GM13977 (cell line): ENCODE measurements at regions not wholly inside any gene's neighbourhood (a gene's known extent, or its start where the extent isn't known, plus 50 kb on each side); places are given as distances from the start of the nearest gene placed in this dataset.

Source experiments
- DNase-seq: peaks from one replicate; pipeline ENCODE4 v3.0.0; 2012; ENCODE audit warnings: low spot score
- in situ Hi-C: fragments of 300-500 bp; cut with MboI; formaldehyde crosslinking; loops from one replicate; pipeline ENCODE4 v1.12.0; 2022; ENCODE audit warnings: low sequenced_read_pairs, low pct_unique_long_range_greater_than_20kb, mixed read lengths, inconsistent platforms; ENCODE audit not compliant: unreplicated experiment
- TF ChIP-seq, protein P1 (sequence below): IDR thresholded peaks from 2 replicates; pipeline ENCODE4 v1.5.1; 2012; ENCODE audit warnings: mild to moderate bottlenecking, control low read depth; ENCODE audit not compliant: insufficient read depth; ENCODE audit errors: extremely low read depth, missing control alignments

GRCh38 chr15:91562698-91563097, 290.8 kb upstream of the SLCO3A1 start:
- in situ Hi-C loops: no loop called here
- no peak for DNase-seq
- TF ChIP-seq, protein P1, sequence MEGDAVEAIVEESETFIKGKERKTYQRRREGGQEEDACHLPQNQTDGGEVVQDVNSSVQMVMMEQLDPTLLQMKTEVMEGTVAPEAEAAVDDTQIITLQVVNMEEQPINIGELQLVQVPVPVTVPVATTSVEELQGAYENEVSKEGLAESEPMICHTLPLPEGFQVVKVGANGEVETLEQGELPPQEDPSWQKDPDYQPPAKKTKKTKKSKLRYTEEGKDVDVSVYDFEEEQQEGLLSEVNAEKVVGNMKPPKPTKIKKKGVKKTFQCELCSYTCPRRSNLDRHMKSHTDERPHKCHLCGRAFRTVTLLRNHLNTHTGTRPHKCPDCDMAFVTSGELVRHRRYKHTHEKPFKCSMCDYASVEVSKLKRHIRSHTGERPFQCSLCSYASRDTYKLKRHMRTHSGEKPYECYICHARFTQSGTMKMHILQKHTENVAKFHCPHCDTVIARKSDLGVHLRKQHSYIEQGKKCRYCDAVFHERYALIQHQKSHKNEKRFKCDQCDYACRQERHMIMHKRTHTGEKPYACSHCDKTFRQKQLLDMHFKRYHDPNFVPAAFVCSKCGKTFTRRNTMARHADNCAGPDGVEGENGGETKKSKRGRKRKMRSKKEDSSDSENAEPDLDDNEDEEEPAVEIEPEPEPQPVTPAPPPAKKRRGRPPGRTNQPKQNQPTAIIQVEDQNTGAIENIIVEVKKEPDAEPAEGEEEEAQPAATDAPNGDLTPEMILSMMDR: no peak

- in situ Hi-C loops: no loop called here
- TF ChIP-seq, protein P1: no peak
- DNase-seq: no peak
Measured at GRCh38 chr15:91564631-91565030, 288.9 kb upstream of the SLCO3A1 start.

- TF ChIP-seq, protein P1: no peak
- in situ Hi-C loops: no loop called here
- DNase-seq: no peak
Measured at GRCh38 chr15:91566141-91566540, 287.4 kb upstream of the SLCO3A1 start.

GRCh38 chr15:91568036-91568435, 285.5 kb upstream of the SLCO3A1 start:
- DNase-seq: no peak
- TF ChIP-seq, protein P1: no peak
- in situ Hi-C loops: no loop called here

DNA sequence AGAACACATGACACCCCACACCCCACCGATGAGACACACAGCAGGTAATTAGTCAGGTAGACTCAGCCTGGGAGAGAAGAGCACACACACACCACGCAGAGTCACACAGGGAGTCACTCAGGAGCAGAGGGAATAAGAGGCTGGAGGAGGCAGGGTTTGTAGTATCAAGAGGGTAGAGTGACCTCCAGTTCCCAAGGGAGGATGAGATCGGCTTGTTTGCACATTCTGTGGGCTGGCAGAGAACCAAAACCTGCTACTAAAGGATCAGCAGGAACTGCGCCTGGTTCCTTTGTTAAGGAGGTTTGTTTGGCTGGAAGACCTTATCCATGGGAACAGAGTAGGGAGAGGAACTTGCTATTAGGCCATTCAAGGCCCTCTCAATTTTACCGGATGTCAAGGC, 281.4 kb upstream of the SLCO3A1 start:
- in situ Hi-C loops: no loop called here

DNA sequence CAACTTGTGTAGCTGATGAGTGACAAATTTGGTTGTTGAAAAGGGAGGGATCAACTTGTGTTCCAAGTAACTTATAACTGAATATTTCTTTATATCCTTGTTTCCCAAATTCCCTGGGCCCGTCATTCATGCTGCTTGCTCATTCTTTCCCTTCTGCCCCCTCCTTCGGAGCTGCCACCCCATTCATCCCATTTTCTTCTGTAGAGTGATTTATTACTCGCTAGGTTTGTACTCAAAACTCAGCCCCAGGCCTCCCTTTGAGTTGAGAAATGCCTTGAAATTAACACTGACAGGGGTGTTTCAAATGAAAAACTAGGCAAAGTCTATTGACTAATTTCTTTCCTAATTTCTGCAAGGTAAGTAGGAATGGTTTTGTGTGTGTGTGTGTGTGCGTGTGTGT, 277.4 kb upstream of the SLCO3A1 start:
- in situ Hi-C loops: no loop called here
- no peak for DNase-seq
- TF ChIP-seq, protein P1: no peak

More for the DNA sequence above, 281.4 kb upstream of the SLCO3A1 start:
- TF ChIP-seq, protein P1: no peak
- no peak for DNase-seq

DNA sequence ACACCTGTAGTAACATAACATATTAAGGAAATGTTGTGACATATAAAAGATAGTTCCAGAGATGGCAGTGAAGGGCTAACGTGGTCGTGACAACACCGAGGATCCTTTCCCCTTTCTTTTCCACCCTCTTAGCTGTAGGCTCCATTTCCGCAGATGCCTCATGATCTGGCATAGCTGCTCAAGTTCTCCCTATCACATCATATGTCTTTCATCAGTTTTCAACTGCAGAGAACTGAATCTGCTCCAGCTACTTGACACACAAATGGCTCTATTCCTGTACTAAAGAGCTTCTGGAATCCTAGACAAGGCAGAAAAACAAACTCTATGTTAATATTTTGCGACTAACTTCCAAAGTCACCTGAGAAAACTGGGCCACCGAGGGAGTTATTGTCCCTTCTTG, 275.0 kb upstream of the SLCO3A1 start:
- DNase-seq: no peak

More for the DNA sequence above, 275.0 kb upstream of the SLCO3A1 start:
- in situ Hi-C loops: no loop called here
- TF ChIP-seq, protein P1: no peak
